ENCODE measurements at regions not wholly inside any gene's neighbourhood (a gene's known extent, or its start where the extent isn't known, plus 50 kb on each side); places are given as distances from the start of the nearest gene placed in this dataset.

DNA sequence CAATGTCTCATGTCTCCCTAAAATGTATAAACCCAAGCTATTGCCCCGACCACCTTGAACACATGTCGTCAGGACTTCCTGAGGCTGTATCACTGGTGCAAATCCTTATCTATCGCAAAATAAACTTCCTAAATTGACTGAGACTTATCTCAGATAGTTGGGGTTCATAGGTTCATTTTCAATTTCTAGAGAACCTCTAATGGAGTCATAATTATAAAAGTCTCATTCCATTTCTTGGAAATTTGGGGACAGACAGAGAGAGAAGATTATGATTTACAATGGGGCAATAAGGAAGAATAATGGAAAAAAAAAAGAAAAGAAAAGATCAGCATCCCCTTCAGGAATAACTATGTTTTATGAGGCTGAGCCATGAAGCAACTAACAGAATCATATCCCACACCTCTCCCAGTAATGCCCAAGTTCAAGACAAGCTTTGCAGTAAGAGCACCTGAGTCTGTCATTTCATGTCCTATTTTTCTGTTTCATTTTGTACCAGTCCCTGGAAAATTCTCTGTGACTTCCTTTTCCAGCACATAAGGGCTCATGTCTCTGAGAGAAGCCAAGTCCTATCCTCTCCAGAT lies 70.0 kb upstream of the ETS2 start:
- DNase-seq (ENCODE audit: low read depth in 2 of 2, low spot score in 1 of 2) = no peak

DNA sequence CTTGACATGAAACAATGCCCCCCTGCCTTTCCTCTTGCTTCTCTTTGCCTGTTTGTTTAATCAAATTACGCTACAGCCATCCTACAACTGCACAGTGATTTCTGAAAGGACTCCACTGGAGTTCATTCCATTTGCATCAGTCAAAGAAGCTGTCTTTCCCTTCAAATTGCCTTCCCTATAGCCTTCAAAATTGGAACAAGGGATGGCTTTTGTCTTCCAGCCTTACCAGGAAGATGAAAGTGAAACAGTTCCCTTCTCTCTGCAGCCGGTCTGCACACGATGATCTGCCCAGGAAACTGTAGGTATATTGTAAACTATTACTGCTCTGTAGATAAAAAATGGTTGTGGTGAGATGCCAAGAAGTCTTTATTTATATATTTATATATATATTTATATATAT lies 65.6 kb upstream of the ETS2 start:
- no peak for DNase-seq (ENCODE audit: low read depth in 2 of 2, low spot score in 1 of 2)

DNA sequence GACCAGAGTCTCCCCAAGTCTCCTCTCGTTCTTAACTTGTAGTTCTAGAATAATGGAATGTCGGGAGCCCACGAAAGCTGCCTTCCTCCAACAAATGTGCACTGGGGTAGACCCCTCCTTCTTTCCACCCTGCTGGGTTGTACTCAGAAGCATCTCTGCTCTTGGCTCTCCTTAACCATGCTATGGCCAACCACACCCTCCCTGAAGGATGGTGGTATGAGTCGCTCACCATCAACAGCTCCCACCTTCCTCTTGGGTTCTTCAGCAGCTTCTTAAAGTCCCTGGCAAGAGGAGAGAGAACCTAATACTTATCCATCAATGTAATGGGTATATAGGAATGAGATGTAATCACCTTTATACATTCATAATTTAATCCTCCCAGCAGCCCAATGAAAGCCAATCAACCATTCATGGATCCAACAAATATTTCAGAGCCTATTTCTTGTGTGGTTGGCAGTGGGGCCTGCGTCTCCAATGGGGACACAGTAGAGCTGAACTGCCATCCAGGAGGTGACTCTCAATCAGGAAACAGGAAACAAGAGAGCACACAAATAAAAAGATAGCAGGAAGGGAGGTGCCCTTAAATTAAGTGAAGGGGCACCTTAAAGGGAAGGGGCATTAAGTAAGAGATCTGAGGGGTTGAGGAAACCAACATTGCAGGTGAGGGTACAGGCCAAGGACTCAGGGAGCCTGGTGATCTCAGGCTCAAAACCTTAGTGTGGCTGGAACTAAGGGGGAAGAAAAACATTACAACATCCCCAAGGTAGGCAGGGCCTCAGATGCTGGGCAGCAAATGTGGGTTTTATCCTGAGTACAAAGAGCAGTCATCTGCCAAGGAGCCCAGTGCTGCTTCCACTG lies 64.4 kb upstream of the ETS2 start:
- DNase-seq (ENCODE audit: low read depth in 2 of 2, low spot score in 1 of 2) = no peak

DNA sequence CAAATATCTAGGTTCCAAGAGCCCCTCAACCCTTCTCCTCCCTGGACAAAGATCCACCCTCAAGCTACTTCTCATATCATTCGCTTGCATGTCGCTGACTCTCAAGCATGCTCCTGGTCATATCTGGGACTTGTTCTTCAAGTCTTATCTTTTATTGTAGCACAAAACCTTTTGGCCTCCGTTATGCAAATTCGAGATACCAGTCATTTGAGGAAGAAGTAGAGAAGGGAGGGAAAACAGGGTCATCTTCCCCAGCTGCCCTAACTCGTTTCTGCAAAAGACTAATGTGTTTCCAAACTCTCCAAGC lies 63.8 kb upstream of the ETS2 start:
- no peak for DNase-seq (ENCODE audit: low read depth in 2 of 2, low spot score in 1 of 2)

DNA sequence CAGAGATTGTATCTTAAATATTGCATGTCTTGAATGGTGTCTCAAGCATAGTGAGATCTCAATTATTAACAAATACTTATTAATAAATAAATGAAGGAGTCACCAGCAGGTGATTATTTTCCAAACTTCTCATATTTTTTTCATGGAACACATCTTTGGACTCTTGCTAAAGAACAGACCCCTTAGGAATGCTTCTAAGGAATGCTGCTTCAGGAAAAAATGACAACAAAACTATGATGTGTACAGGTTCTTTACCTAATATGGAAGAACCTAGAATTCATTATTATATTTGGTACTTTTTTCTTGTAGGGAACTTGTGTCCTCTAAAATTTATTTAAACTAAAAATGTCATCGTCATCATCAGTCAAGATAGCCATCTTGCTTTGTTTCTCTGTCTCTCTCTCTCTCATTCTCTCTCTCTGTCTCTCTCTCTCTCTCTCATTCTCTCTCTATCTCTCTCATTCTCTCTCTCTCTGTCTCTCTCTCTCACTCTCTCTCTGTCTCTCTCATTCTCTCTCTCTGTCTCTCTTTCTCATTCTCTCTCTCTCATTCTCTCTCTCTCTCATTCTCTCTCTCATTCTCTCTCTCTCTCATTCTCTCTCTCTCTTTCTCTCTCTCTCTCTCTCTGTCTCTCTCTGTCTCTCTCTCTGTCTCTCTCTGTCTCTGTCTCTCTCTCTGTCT lies 63.0 kb upstream of the ETS2 start:
- DNase-seq (ENCODE audit: low read depth in 2 of 2, low spot score in 1 of 2) = no peak

DNA sequence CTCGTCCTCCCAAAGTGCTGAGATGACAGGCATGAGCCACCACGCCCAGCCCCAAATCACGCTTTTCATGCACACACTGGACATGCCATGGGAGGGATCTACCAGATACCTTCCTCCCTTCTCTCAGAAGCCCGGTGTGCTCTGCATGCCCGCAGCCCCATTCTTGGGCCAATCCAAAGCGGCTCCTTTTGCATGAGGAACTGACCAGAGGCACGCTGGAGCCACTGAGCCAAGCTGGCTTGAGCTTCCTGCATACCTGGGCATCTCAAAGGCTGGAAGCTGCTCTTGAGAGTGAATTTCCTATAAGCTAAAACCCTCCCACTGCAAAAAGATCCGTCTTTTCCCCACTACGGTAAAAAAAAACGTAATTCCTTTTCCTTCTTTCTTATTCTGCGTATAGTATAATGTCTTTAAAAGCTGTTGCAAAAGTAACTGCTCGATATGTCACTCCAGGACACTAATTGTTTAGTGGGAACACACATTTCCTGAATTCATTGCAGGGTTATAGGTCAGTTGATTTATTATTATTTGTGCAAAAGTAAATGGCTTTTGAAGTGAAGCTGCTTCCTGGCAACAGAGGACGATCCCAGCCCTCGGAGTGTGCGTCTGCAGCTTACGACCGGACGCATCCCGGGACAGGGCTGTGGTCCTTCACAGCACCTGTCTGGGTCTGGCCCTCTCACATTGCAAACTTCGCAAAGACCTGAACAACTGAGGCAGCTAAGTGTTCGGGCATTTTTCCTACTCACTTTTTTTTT lies 61.8 kb upstream of the ETS2 start:
- DNase-seq (ENCODE audit: low read depth in 2 of 2, low spot score in 1 of 2) = no peak

DNA sequence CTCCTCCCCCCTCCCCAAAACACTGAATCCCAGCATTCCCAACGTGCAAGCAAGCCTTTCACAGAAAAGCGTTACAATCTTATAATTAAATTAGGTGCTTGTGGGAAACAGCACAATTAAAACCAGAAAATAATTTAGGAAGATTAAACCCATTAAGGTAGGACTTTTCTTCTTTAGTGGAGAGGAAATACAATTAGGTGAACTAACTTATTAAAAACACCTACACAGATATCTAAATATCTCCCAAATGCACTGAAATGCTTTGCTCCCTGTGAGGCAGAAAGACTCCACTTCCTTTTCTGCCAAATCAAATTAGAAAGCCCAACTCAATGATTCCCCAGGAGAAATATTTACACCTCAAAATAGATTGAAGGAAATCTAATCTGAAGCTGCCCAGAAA lies 60.9 kb upstream of the ETS2 start:
- DNase-seq (ENCODE audit: low read depth in 2 of 2, low spot score in 1 of 2) = no peak

DNA sequence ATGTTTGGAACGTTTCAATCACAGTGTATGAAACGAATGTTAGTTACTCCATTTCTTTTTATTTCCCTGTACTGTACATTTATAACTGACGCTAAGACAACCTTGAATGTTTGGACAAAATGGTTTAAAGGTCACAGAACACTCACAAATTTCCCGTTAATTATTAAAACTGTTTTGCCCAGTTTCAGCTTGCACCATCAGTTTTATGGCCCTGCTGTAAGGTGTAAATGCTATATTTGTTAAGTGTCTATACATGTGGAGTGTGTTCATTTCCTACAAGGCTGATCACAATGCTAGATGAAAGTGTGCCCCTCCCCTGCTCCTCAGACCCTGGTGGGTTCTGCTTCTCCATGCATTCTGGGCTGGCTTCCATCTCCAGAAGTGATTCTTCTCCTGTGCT lies 57.9 kb upstream of the ETS2 start:
- DNase-seq (ENCODE audit: low read depth in 2 of 2, low spot score in 1 of 2) = no peak

DNA sequence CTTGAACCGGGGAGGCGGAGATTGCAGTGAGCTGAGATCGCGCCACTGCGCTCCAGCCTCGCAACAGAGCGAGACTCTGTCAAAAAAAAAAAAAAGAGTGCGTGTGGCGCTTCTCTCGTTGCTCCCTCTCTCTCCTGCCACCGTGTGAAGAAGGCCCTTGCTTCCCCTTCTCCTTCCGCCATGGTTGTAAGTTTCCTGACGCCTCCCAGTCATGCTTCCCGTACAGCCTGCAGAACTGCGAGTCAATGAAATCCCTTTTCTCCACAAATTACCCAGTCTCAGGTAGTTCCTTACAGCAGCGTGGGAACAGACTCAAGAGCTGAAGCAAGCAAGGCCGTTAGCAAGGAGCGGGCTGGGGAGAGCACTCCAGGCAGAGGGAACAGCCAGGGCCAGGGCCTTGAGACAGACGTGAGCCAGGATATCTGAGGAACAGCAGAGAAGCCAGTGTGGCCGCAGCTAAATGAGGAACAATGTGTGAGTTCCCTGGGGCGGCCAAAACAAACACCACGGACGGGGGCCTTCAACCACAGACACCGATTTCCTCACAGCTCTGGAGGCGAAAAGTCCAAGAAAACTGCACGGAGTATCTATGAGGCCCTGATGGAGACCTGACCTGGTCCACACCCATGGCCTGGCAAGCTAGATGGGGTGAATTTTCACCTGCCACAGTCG lies 54.2 kb upstream of the ETS2 start:
- no peak for DNase-seq (ENCODE audit: low read depth in 2 of 2, low spot score in 1 of 2)

DNA sequence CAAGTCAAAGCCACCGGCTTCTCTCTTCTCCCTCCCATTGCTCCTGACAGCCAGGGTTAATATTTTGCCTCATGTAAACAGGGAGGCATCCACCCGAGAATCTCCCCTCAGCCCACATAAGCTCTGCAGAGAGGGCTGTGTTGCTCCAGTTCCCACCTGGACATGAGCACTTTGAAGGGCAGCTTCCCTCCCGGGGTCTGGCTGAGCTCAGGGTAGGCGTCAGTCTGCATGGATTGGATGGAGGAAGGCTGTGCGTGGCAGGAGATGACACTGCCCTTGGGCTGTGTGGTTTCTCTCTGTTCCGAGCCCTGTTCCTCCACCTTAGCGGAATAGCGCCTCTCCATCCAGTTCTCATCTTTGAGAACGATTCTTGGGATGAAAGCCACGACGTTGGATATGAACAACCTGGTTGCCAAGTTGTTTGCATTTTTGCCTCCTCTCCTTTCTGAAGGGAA lies 53.7 kb upstream of the ETS2 start:
- DNase-seq (ENCODE audit: low read depth in 2 of 2, low spot score in 1 of 2) = no peak

DNA sequence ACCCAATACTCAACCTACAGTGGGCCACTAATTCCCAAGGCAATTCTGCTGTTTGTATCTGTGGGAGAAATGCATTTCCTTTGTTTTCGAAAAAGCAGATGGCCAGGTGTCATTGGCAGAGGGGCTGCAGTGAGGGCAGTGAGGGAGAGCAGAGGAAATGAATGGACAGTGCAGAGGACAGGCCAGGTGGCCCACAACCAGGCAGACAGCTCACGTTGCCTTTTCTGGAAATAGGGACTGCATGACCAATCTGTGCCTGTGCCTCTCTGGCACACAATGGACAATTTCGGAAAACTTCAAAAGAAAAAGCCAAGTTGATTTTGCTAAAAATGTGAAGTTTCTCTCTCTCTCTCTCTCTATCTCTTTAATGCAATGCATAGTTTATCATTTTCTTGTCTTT lies 52.6 kb upstream of the ETS2 start:
- no peak for DNase-seq (ENCODE audit: low read depth in 2 of 2, low spot score in 1 of 2)

DNA sequence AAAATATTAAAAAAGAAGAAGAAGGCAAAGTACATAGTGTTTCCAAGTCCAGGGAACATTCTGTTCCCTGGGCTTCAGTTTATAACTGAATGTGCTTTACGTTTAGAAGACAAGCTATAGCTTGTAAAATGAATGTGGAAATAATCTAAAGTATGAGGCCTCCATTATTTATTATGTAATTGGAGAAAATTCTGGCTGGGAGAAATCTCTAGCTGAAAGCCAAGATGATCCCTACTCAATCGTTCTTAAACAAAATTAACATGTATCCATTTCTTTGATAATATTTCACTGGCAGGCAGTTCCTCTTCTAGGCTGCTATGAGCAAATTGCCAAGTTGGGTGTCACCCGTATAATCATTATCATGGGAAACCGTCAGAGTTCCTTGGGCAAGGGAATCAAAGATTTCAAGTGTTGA lies 52.2 kb upstream of the ETS2 start:
- DNase-seq (ENCODE audit: low read depth in 2 of 2, low spot score in 1 of 2) = no peak
